ENCODE measurements at regions not wholly inside any gene's neighbourhood (a gene's known extent, or its start where the extent isn't known, plus 50 kb on each side); places are given as distances from the start of the nearest gene placed in this dataset.

DNA sequence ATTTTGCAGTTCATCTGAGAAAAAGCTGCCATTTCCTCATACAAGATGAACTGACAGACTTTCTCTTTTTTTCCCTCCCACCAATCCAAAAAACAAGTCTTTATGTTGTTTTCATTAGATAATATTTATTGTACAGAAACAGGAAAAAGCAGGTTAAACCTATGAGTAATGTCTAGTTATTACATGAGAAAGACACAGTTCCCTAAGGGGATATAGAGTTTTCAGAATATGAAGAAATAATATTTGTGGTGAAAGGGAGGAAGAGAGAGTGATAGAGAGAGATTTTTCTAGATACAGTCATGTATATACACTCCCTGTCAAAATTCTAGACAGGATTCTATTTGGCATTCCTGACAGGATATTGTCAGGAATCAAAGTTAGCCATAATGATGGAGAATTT is 392.4 kb downstream of the BMP2 start:
- TF ChIP-seq, protein P1, sequence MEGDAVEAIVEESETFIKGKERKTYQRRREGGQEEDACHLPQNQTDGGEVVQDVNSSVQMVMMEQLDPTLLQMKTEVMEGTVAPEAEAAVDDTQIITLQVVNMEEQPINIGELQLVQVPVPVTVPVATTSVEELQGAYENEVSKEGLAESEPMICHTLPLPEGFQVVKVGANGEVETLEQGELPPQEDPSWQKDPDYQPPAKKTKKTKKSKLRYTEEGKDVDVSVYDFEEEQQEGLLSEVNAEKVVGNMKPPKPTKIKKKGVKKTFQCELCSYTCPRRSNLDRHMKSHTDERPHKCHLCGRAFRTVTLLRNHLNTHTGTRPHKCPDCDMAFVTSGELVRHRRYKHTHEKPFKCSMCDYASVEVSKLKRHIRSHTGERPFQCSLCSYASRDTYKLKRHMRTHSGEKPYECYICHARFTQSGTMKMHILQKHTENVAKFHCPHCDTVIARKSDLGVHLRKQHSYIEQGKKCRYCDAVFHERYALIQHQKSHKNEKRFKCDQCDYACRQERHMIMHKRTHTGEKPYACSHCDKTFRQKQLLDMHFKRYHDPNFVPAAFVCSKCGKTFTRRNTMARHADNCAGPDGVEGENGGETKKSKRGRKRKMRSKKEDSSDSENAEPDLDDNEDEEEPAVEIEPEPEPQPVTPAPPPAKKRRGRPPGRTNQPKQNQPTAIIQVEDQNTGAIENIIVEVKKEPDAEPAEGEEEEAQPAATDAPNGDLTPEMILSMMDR (conservative IDR thresholded peaks at IDR 0.05): no peak
- no peak for TF ChIP-seq ZFX (IDR thresholded peaks at IDR 0.05)
